ENCODE measurements at regions not wholly inside any gene's neighbourhood (a gene's known extent, or its start where the extent isn't known, plus 50 kb on each side); places are given as distances from the start of the nearest gene placed in this dataset.
"Not testable (repeated sequence)": the region's sequence is repeated elsewhere in the genome, so short reads cannot be mapped to it uniquely, and the experiment has no call there.

GRCh38 chr5:108528655-108529054 is 146.8 kb upstream of the FBXL17 start:
- no peak for DNase-seq

GRCh38 chr5:108524564-108524963 is 142.7 kb upstream of the FBXL17 start:
- no peak for DNase-seq

GRCh38 chr5:108523360-108523759 is 141.5 kb upstream of the FBXL17 start:
- DNase-seq: no peak

- peak; percentile 35 for DNase-seq
Observed at GRCh38 chr5:108521841-108522506, 140.1 kb upstream of the FBXL17 start.

- DNase-seq: no peak
Observed at GRCh38 chr5:108521011-108521700, 139.3 kb upstream of the FBXL17 start.

- DNase-seq: peak; percentile 9
Observed at GRCh38 chr5:108516785-108517184, 134.9 kb upstream of the FBXL17 start.

- no peak for DNase-seq
Observed at GRCh38 chr5:108515517-108516105, 133.7 kb upstream of the FBXL17 start.

- no peak for DNase-seq
Observed at GRCh38 chr5:108508979-108509378, 127.1 kb upstream of the FBXL17 start.

GRCh38 chr5:108507631-108508030 is 125.7 kb upstream of the FBXL17 start:
- no peak for DNase-seq

GRCh38 chr5:108505608-108506007 is 123.7 kb upstream of the FBXL17 start:
- DNase-seq: no peak

- DNase-seq: no peak
Observed at GRCh38 chr5:108504974-108505373, 123.1 kb upstream of the FBXL17 start.

GRCh38 chr5:108503986-108504385 is 122.1 kb upstream of the FBXL17 start:
- DNase-seq: no peak

GRCh38 chr5:108495615-108496014 is 113.7 kb upstream of the FBXL17 start:
- not testable (repeated sequence) for DNase-seq

- no peak for DNase-seq
Observed at GRCh38 chr5:108487951-108488350, 106.1 kb upstream of the FBXL17 start.

- no peak for DNase-seq
Observed at GRCh38 chr5:108484035-108484434, 102.1 kb upstream of the FBXL17 start.

GRCh38 chr5:108481355-108481931 is 99.5 kb upstream of the FBXL17 start:
- DNase-seq: peak; percentile 33

- no peak for DNase-seq
Observed at GRCh38 chr5:108472237-108472636, 90.3 kb upstream of the FBXL17 start.

- no peak for DNase-seq
Observed at GRCh38 chr5:108467563-108467962, 85.7 kb upstream of the FBXL17 start.

GRCh38 chr5:108461628-108462367 is 79.9 kb upstream of the FBXL17 start:
- DNase-seq: no peak

GRCh38 chr5:108459769-108460168 is 77.9 kb upstream of the FBXL17 start:
- peak; percentile 68 for DNase-seq

GRCh38 chr5:108451269-108451668 is 69.4 kb upstream of the FBXL17 start:
- DNase-seq: no peak

GRCh38 chr5:108444130-108444529 is 62.2 kb upstream of the FBXL17 start:
- not testable (repeated sequence) for DNase-seq

- DNase-seq: not testable (repeated sequence)
Observed at GRCh38 chr5:108442063-108442651, 60.3 kb upstream of the FBXL17 start.
